ELF-1 (cell line): ENCODE measurements at regions not wholly inside any gene's neighbourhood (a gene's known extent, or its start where the extent isn't known, plus 50 kb on each side); places are given as distances from the start of the nearest gene placed in this dataset.

Experiments
- DNase-seq: peaks from one replicate; pipeline ENCODE4 v3.0.0-alpha.2; 2016; ENCODE audit warnings: low read depth, low spot score

GRCh38 chr19:28509079-28509895 is 703.7 kb downstream of the UQCRFS1 start:
- DNase-seq = no peak

- no peak for DNase-seq
Observed at GRCh38 chr19:28508666-28509065, 704.3 kb downstream of the UQCRFS1 start.

GRCh38 chr19:28505933-28506332 is 707.0 kb downstream of the UQCRFS1 start:
- DNase-seq = no peak

- no peak for DNase-seq
Observed at GRCh38 chr19:28505134-28505533, 707.8 kb downstream of the UQCRFS1 start.

- DNase-seq = no peak
Observed at GRCh38 chr19:28504727-28505126, 708.2 kb downstream of the UQCRFS1 start.

- DNase-seq = no peak
Observed at GRCh38 chr19:28504139-28504538, 708.8 kb downstream of the UQCRFS1 start.

- no peak for DNase-seq
Observed at GRCh38 chr19:28502879-28503734, 709.8 kb downstream of the UQCRFS1 start.

GRCh38 chr19:28501976-28502375 is 711.0 kb downstream of the UQCRFS1 start:
- no peak for DNase-seq

GRCh38 chr19:28500982-28501630 is 711.8 kb downstream of the UQCRFS1 start:
- no peak for DNase-seq

GRCh38 chr19:28500296-28500695 is 712.7 kb downstream of the UQCRFS1 start:
- DNase-seq = no peak

GRCh38 chr19:28498404-28498976 is 714.5 kb downstream of the UQCRFS1 start:
- DNase-seq = no peak

- no peak for DNase-seq
Observed at GRCh38 chr19:28497887-28498286, 715.1 kb downstream of the UQCRFS1 start.

GRCh38 chr19:28497137-28497536 is 715.8 kb downstream of the UQCRFS1 start:
- no peak for DNase-seq

- DNase-seq = no peak
Observed at GRCh38 chr19:28495046-28495445, 717.9 kb downstream of the UQCRFS1 start.

GRCh38 chr19:28494461-28494860 is 718.5 kb downstream of the UQCRFS1 start:
- peak; percentile 58 for DNase-seq

GRCh38 chr19:28493884-28494283 is 719.1 kb downstream of the UQCRFS1 start:
- DNase-seq = peak; percentile 63

GRCh38 chr19:28492621-28493020 is 720.3 kb downstream of the UQCRFS1 start:
- no peak for DNase-seq

- DNase-seq = no peak
Observed at GRCh38 chr19:28492201-28492600, 720.8 kb downstream of the UQCRFS1 start.

GRCh38 chr19:28489776-28490175 is 723.2 kb downstream of the UQCRFS1 start:
- DNase-seq = no peak

- DNase-seq = peak; percentile 27
Observed at GRCh38 chr19:28489126-28489660, 723.8 kb downstream of the UQCRFS1 start.

- no peak for DNase-seq
Observed at GRCh38 chr19:28487999-28488398, 725.0 kb downstream of the UQCRFS1 start.

GRCh38 chr19:28486926-28487325 is 726.0 kb downstream of the UQCRFS1 start:
- no peak for DNase-seq
